H9 (cell line): ENCODE measurements at regions not wholly inside any gene's neighbourhood (a gene's known extent, or its start where the extent isn't known, plus 50 kb on each side); places are given as distances from the start of the nearest gene placed in this dataset.
A peak's percentile ranks its signal among the peaks of the same experiment; 100 is the strongest.
"Not testable (repeated sequence)": the region's sequence is repeated elsewhere in the genome, so short reads cannot be mapped to it uniquely, and the experiment has no call there.

Experiments
- DNase-seq: peaks from one replicate; pipeline ENCODE4 v3.0.0-alpha.2; 2017
- H2AFZ ChIP-seq: one replicate; pipeline ENCODE4 v1.6.1; 2013; ENCODE audit warnings: mild to moderate bottlenecking, low read length, control low read depth, moderate library complexity
- H2AK5ac ChIP-seq: 2 replicates; pipeline ENCODE4 v1.6.1; 2013; ENCODE audit warnings: low read length, control low read depth, mixed read lengths; ENCODE audit not compliant: insufficient read length
- H2BK120ac ChIP-seq: one replicate; pipeline ENCODE4 v1.6.1; 2013; ENCODE audit warnings: low read depth, mild to moderate bottlenecking, low read length, control low read depth, inconsistent platforms; ENCODE audit not compliant: poor library complexity, severe bottlenecking
- H2BK12ac ChIP-seq: 2 replicates; pipeline ENCODE4 v1.6.1; 2013; ENCODE audit warnings: low read length, control low read depth, mixed read lengths, low read depth; ENCODE audit not compliant: insufficient read length
- H2BK15ac ChIP-seq: 2 replicates; pipeline ENCODE4 v1.6.1; 2013; ENCODE audit warnings: low read depth, low read length, control low read depth
- H2BK20ac ChIP-seq: one replicate; pipeline ENCODE4 v1.6.1; 2013; ENCODE audit warnings: low read depth, mild to moderate bottlenecking, low read length, control low read depth, inconsistent platforms; ENCODE audit not compliant: poor library complexity, severe bottlenecking
- H2BK5ac ChIP-seq: 2 replicates; pipeline ENCODE4 v1.6.1; 2013; ENCODE audit warnings: low read length, control low read depth, mixed read lengths; ENCODE audit not compliant: insufficient read length
- H3K14ac ChIP-seq: 2 replicates; pipeline ENCODE4 v1.6.1; 2013; ENCODE audit warnings: low read length, control low read depth; ENCODE audit not compliant: insufficient read depth
- H3K18ac ChIP-seq: 2 replicates; pipeline ENCODE4 v1.6.1; 2013; ENCODE audit warnings: low read depth, mild to moderate bottlenecking, mixed read lengths, low read length, control low read depth; ENCODE audit not compliant: insufficient read length
- H3K23ac ChIP-seq: 2 replicates; pipeline ENCODE4 v1.6.1; 2013; ENCODE audit warnings: low read length, control low read depth, mixed read lengths, low read depth; ENCODE audit not compliant: insufficient read length
- H3K23me2 ChIP-seq: 2 replicates; pipeline ENCODE4 v1.6.1; 2013; ENCODE audit warnings: low read depth, mild to moderate bottlenecking, mixed read lengths, low read length, control low read depth; ENCODE audit not compliant: insufficient read length, poor library complexity, severe bottlenecking
- H3K27ac ChIP-seq: 2 replicates; pipeline ENCODE4 v1.5.1; 2013; ENCODE audit warnings: low read length, control low read depth, mixed read lengths, low read depth; ENCODE audit not compliant: insufficient read length
- H3K27me3 ChIP-seq: 2 replicates; pipeline ENCODE4 v1.6.1; 2013; ENCODE audit warnings: low read length, control low read depth, inconsistent platforms; ENCODE audit not compliant: insufficient read depth
- H3K4ac ChIP-seq: 2 replicates; pipeline ENCODE4 v1.6.1; 2013; ENCODE audit warnings: low read depth, mild to moderate bottlenecking, control low read depth, inconsistent platforms, low read length, moderate library complexity
- H3K4me1 ChIP-seq: 2 replicates; pipeline ENCODE4 v1.6.1; 2013; ENCODE audit warnings: low read length, control low read depth, inconsistent platforms; ENCODE audit not compliant: insufficient read depth
- H3K4me2 ChIP-seq: 2 replicates; pipeline ENCODE4 v1.6.1; 2013; ENCODE audit warnings: low read length, control low read depth, mixed read lengths; ENCODE audit not compliant: insufficient read length, insufficient read depth
- H3K56ac ChIP-seq: 2 replicates; pipeline ENCODE4 v1.6.1; 2013; ENCODE audit warnings: low read depth, mild to moderate bottlenecking, mixed read lengths, low read length, control low read depth; ENCODE audit not compliant: insufficient read length
- H3K79me1 ChIP-seq: 2 replicates; pipeline ENCODE4 v1.6.1; 2013; ENCODE audit warnings: low read depth, mild to moderate bottlenecking, moderate library complexity, low read length, control low read depth, inconsistent platforms; ENCODE audit not compliant: insufficient read depth, poor library complexity, severe bottlenecking
- H3K79me2 ChIP-seq: 2 replicates; pipeline ENCODE4 v1.6.1; 2013; ENCODE audit warnings: low read length, control low read depth, inconsistent platforms; ENCODE audit not compliant: insufficient read depth
- H3K9ac ChIP-seq: 2 replicates; pipeline ENCODE4 v1.6.1; 2013; ENCODE audit warnings: low read length, control low read depth, mixed read lengths; ENCODE audit not compliant: insufficient read length; ENCODE audit errors: extremely low read depth
- H3K9me3 ChIP-seq: one replicate; pipeline ENCODE4 v1.6.1; 2013; ENCODE audit warnings: low read depth, low read length, inconsistent platforms; ENCODE audit not compliant: control insufficient read depth
- H3T11ph ChIP-seq: one replicate; pipeline ENCODE4 v1.6.1; 2013; ENCODE audit warnings: mild to moderate bottlenecking, low read length, control low read depth, inconsistent platforms
- H4K20me1 ChIP-seq: one replicate; pipeline ENCODE4 v1.6.1; 2013; ENCODE audit not compliant: control insufficient read depth, insufficient read length, insufficient read depth
- H4K5ac ChIP-seq: 2 replicates; pipeline ENCODE4 v1.6.1; 2013; ENCODE audit warnings: low read depth, mild to moderate bottlenecking, mixed read lengths, low read length, control low read depth; ENCODE audit not compliant: insufficient read length
- H4K8ac ChIP-seq: replicated peaks from 2 replicates; pipeline ENCODE4 v1.6.1; 2013; ENCODE audit warnings: low read length, control low read depth, mixed read lengths, low read depth; ENCODE audit not compliant: insufficient read length
- H4K91ac ChIP-seq: 2 replicates; pipeline ENCODE4 v1.6.1; 2013; ENCODE audit warnings: low read depth, mild to moderate bottlenecking, moderate library complexity, mixed read lengths, low read length, control low read depth; ENCODE audit not compliant: insufficient read length
- H3K27ac Mint-ChIP-seq, 3 experiments: 2 replicates in 2 of 3; 3 replicates in 1 of 3; pipeline ENCODE4 v1.8.0; 2020 to 2021; ENCODE audit warnings: mixed read lengths in 3 of 3, mild to moderate bottlenecking in 1 of 3, moderate library complexity in 1 of 3
- H3K27me3 Mint-ChIP-seq: 2 replicates; pipeline ENCODE4 v1.8.0; 2021; ENCODE audit warnings: low read depth, mild to moderate bottlenecking, moderate library complexity, mixed read lengths
- H3K36me3 Mint-ChIP-seq, 3 experiments: 2 replicates in 2 of 3; 3 replicates in 1 of 3; pipeline ENCODE4 v1.8.0; 2020 to 2021; ENCODE audit warnings: low read depth in 3 of 3, mixed read lengths in 3 of 3; ENCODE audit not compliant: insufficient read depth in 1 of 3
- H3K4me1 Mint-ChIP-seq, 2 experiments: 2 replicates each; pipeline ENCODE4 v1.8.0; 2020; ENCODE audit warnings: mixed read lengths in 2 of 2
- H3K4me3 Mint-ChIP-seq, 2 experiments: 2 replicates in 1 of 2; 3 replicates in 1 of 2; pipeline ENCODE4 v1.8.0; 2020 to 2021; ENCODE audit warnings: mild to moderate bottlenecking in 2 of 2, mixed read lengths in 2 of 2, moderate library complexity in 1 of 2
- H3K9me3 Mint-ChIP-seq, 2 experiments: 2 replicates in 1 of 2; 3 replicates in 1 of 2; pipeline ENCODE4 v1.8.0; 2020; ENCODE audit warnings: mild to moderate bottlenecking in 2 of 2, mixed read lengths in 2 of 2, moderate library complexity in 1 of 2
- WGBS: extraction: QIAGEN DNeasy Blood & Tissue Kit; methylation state at CpG from one replicate; pipeline ENCODE4 v1.1.7; 2013; ENCODE audit warnings: missing lambda C conversion rate, low lambda C conversion rate, mixed read lengths; ENCODE audit not compliant: insufficient read length; ENCODE audit errors: extremely low coverage; 5-methylcytosine and 5-hydroxymethylcytosine counted together
- TF ChIP-seq, protein P1 (sequence below): fragments of 200-600 bp; sonication (generic); conservative IDR thresholded peaks from 3 replicates; pipeline ENCODE4 v1.8.0; 2021; ENCODE audit warnings: antibody characterized with exemption, mild to moderate bottlenecking

DNA sequence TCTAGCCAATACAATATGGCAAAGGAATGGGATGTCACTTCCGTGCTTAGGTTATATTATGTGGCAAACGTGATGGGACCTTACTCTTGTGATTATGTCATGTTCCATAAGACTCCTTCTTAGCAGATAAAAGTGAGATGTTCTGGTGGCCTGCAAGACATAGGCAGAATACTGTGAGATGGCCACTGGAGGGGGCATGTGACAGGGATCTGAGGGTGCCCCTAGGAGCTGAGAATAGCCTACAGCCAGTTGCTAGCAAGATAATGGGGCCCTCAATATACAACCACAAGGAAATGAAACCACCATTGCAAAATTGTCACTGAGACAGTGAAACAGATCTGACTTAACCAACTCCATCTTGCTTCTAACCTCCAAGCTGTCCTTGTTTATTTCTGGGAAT is 151.4 kb upstream of the SSTR1 start:
- H3K79me2 ChIP-seq = no peaks in the 10 kb centered on the region
- H3K9me3 ChIP-seq = no peaks in the 10 kb centered on the region
- no peak overlapping the region for H2BK5ac ChIP-seq
- H3K36me3 Mint-ChIP-seq = peaks cover 9 to 19% (median 18%) of the 10 kb centered on the region in 3 experiments
- H3K23me2 ChIP-seq = no peaks in the 10 kb centered on the region
- H2BK120ac ChIP-seq = no peak overlapping the region
- no peak overlapping the region for H2BK15ac ChIP-seq
- TF ChIP-seq, protein P1, sequence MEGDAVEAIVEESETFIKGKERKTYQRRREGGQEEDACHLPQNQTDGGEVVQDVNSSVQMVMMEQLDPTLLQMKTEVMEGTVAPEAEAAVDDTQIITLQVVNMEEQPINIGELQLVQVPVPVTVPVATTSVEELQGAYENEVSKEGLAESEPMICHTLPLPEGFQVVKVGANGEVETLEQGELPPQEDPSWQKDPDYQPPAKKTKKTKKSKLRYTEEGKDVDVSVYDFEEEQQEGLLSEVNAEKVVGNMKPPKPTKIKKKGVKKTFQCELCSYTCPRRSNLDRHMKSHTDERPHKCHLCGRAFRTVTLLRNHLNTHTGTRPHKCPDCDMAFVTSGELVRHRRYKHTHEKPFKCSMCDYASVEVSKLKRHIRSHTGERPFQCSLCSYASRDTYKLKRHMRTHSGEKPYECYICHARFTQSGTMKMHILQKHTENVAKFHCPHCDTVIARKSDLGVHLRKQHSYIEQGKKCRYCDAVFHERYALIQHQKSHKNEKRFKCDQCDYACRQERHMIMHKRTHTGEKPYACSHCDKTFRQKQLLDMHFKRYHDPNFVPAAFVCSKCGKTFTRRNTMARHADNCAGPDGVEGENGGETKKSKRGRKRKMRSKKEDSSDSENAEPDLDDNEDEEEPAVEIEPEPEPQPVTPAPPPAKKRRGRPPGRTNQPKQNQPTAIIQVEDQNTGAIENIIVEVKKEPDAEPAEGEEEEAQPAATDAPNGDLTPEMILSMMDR = peak; percentile 47; the same call in 2 of the 3 replicates
- no peak overlapping the region for H3K14ac ChIP-seq
- no peak overlapping the region for H3K23ac ChIP-seq
- no peaks in the 10 kb centered on the region for H3K27me3 ChIP-seq
- H3K79me1 ChIP-seq = no peaks in the 10 kb centered on the region
- no peak overlapping the region for H3K27ac Mint-ChIP-seq
- no peak overlapping the region for H4K91ac ChIP-seq
- H3K4me1 Mint-ChIP-seq = peaks cover 19 to 27% of the 10 kb centered on the region in 2 experiments
- H3K9ac ChIP-seq = no peak overlapping the region
- no peak overlapping the region for H3K4me2 ChIP-seq
- no peak overlapping the region for H2BK20ac ChIP-seq
- H3K4me3 Mint-ChIP-seq = no peak overlapping the region
- DNase-seq = no peak
- H2AFZ ChIP-seq = no peak overlapping the region
- H3K27me3 Mint-ChIP-seq = peaks cover 3% of the 10 kb centered on the region
- H4K5ac ChIP-seq = no peak overlapping the region
- H3K4me1 ChIP-seq = peaks cover 2% of the 10 kb centered on the region; the same call in 1 of the 2 replicates
- no peak overlapping the region for H3K18ac ChIP-seq
- no peak overlapping the region for H2BK12ac ChIP-seq
- H3K56ac ChIP-seq = no peak overlapping the region
- H3T11ph ChIP-seq = no peak overlapping the region
- H3K4ac ChIP-seq = no peak overlapping the region
- WGBS = no CpG with 5 or more reads among the region's 2 CpGs
- H3K27ac ChIP-seq = no peak overlapping the region
- no peak overlapping the region for H2AK5ac ChIP-seq
- H4K20me1 ChIP-seq = no peaks in the 10 kb centered on the region
- no peak overlapping the region for H4K8ac ChIP-seq
- H3K9me3 Mint-ChIP-seq = peaks cover 13 to 20% of the 10 kb centered on the region in 2 experiments

DNA sequence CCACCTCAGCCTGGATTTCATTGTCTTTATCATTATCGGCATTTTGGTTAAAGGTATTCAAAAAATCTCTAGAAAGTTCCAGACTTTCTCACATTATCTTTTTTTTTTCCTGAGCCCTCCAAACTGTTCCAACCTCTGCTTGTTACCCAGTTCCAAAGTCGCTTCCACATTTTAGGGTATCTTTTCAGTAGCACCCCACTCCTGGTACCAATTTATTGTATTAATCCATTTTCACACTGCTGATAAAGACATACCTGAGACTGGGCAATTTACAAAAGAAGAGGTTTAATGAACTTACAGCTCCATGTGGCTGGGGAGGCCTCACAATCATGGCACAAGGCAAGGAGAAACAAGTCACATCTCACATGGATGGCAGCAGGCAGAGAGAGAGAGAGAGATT is 145.5 kb upstream of the SSTR1 start:
- not testable (repeated sequence) for H3K27me3 Mint-ChIP-seq

More for the DNA sequence above, 145.5 kb upstream of the SSTR1 start:
- not testable (repeated sequence) for DNase-seq, H3K27me3 ChIP-seq, H3K23me2 ChIP-seq, H2AK5ac ChIP-seq, H3K4ac ChIP-seq, H4K20me1 ChIP-seq, H3K23ac ChIP-seq, H3K14ac ChIP-seq, H4K8ac ChIP-seq, H2BK12ac ChIP-seq, H3K27ac ChIP-seq, H4K91ac ChIP-seq, H3K56ac ChIP-seq, H2BK15ac ChIP-seq, H2BK5ac ChIP-seq, H3K9ac ChIP-seq, H4K5ac ChIP-seq, H3K4me2 ChIP-seq, H3K79me2 ChIP-seq, H3K18ac ChIP-seq, H2BK120ac ChIP-seq, H2AFZ ChIP-seq, H3K4me1 Mint-ChIP-seq, H3T11ph ChIP-seq, H2BK20ac ChIP-seq, H3K79me1 ChIP-seq, H3K27ac Mint-ChIP-seq, H3K4me1 ChIP-seq, H3K4me3 Mint-ChIP-seq
- H3K36me3 Mint-ChIP-seq = peaks cover 22 to 33% (median 32%) of the 10 kb centered on the region in 3 experiments
- WGBS = no CpG with 5 or more reads among the region's 2 CpGs
- peaks cover 10% of the 10 kb centered on the region for H3K9me3 ChIP-seq
- H3K9me3 Mint-ChIP-seq = peaks cover 32 to 34% of the 10 kb centered on the region in 2 experiments
